ENCODE measurements at regions not wholly inside any gene's neighbourhood (a gene's known extent, or its start where the extent isn't known, plus 50 kb on each side); places are given as distances from the start of the nearest gene placed in this dataset.

DNA sequence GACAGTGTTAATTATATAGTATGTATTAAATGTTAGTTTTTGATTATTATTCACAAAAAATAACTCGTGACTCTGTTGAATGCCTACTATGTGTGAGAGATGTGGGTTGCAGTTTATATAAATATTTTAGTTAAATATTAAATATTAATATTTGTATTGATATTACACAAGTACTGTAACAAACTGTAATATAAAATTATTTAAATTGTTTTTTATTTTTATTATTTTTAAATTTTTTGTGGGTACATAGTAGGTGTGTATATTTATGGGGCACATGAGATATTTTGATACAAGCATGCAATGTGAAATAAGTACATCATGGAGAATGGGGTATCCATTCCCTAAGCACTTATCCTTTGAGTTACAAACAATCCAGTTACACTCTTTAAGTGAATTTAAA, 196.1 kb upstream of the ZNF717 start:
- no peak overlapping the region for H3K27ac ChIP-seq
- H3K4me3 ChIP-seq = no peak overlapping the region
- H3K36me3 ChIP-seq = no peaks in the 10 kb centered on the region
- no peak for TF ChIP-seq POLR2AphosphoS5 (IDR thresholded peaks at IDR 0.05)
- TF ChIP-seq POLR2A (IDR thresholded peaks at IDR 0.05) = no peak
- TF ChIP-seq CTCF (IDR thresholded peaks at IDR 0.05) = no peak
- intact Hi-C loops (cut with DNase I; ENCODE audit: low total_unique reads) = no loop called here
- H3K27me3 ChIP-seq = no peaks in the 10 kb centered on the region
- no peaks in the 10 kb centered on the region for H3K9me3 ChIP-seq
- DNase-seq (ENCODE audit: low spot score in 2 of 2) = no peak
- H3K4me1 ChIP-seq = no peaks in the 10 kb centered on the region

- intact Hi-C loops (cut with DNase I; ENCODE audit: low total_unique reads) = no loop called here
- H3K9me3 ChIP-seq = no peaks in the 10 kb centered on the region
- no peak for DNase-seq (ENCODE audit: low spot score in 2 of 2)
- TF ChIP-seq CTCF (IDR thresholded peaks at IDR 0.05) (no peak), POLR2AphosphoS5 (IDR thresholded peaks at IDR 0.05) (no peak), POLR2A (IDR thresholded peaks at IDR 0.05) (no peak)
- no peaks in the 10 kb centered on the region for H3K36me3 ChIP-seq
- no peak overlapping the region for H3K4me3 ChIP-seq
- no peaks in the 10 kb centered on the region for H3K4me1 ChIP-seq
- H3K27me3 ChIP-seq = no peaks in the 10 kb centered on the region
- H3K27ac ChIP-seq = no peak overlapping the region
Measured at GRCh38 chr3:75982151-75982550, 196.8 kb upstream of the ZNF717 start.

GRCh38 chr3:75983111-75983510, 197.8 kb upstream of the ZNF717 start:
- TF ChIP-seq CTCF (IDR thresholded peaks at IDR 0.05) (no peak), POLR2A (IDR thresholded peaks at IDR 0.05) (no peak), POLR2AphosphoS5 (IDR thresholded peaks at IDR 0.05) (no peak)
- DNase-seq (ENCODE audit: low spot score in 2 of 2) = no peak
- no peaks in the 10 kb centered on the region for H3K9me3 ChIP-seq
- H3K36me3 ChIP-seq = no peaks in the 10 kb centered on the region
- no peaks in the 10 kb centered on the region for H3K4me1 ChIP-seq
- no peak overlapping the region for H3K27ac ChIP-seq
- intact Hi-C loops (cut with DNase I; ENCODE audit: low total_unique reads) = no loop called here
- no peaks in the 10 kb centered on the region for H3K27me3 ChIP-seq
- no peak overlapping the region for H3K4me3 ChIP-seq

DNA sequence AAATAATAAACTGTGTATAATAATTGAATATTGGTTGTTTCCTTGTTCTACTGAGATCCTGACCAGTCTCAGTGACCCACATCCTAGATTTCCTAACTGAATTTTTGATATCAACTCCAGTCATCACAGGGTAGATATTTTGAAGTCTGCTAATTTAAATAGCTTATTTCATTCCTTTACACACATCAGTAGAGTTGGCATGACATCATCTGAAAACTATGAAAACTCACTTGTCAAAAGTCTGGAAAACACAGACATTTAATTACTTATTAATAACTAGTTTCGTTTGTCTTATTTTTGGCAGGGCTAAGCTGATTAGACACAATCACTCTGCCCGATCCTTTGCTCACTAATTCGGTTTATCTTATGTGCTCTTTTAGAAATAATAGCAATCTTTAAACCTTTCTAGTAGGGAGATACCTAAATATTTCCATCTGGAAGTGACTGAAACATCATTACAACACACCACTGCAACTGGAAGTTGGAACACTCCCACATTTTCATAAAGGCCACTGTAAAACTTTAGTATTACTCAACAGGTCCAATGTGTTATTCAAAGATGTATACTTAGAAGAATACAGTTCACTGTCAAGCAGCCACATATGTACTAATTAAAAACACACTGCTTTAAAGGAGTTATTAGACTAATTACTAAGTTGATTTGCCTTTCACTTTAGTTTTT, 198.4 kb upstream of the ZNF717 start:
- Histone ChIP-seq H3K27me3 (no peaks in the 10 kb centered on the region), H3K4me3 (no peak overlapping the region), H3K36me3 (no peaks in the 10 kb centered on the region), H3K9me3 (no peaks in the 10 kb centered on the region), H3K4me1 (no peaks in the 10 kb centered on the region), H3K27ac (no peak overlapping the region)
- no peak for DNase-seq (ENCODE audit: low spot score in 2 of 2)
- intact Hi-C loops (cut with DNase I; ENCODE audit: low total_unique reads) = no loop called here
- TF ChIP-seq POLR2AphosphoS5 (IDR thresholded peaks at IDR 0.05) = no peak
- TF ChIP-seq CTCF (IDR thresholded peaks at IDR 0.05) = no peak
- no peak for TF ChIP-seq POLR2A (IDR thresholded peaks at IDR 0.05)

DNA sequence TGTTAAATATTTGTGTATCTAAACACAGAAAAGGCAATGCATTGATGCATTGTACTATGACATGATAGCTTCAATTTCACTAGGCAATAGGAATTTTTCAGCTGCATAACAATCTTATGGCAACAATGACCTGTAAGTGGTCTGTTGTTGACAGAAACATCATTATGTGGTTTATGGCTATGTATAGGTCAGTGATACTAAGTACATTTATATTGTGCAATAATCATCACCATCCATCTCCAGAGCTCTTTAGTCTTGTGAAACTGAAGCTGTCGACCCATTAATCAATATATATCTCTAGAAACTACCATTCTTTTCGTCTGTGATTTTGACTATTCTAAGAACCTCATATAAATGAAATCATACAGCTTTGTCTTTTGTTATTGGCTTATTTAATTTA, 200.1 kb upstream of the ZNF717 start:
- Histone ChIP-seq H3K27me3 (no peaks in the 10 kb centered on the region), H3K27ac (no peak overlapping the region), H3K4me3 (no peak overlapping the region), H3K36me3 (no peaks in the 10 kb centered on the region), H3K9me3 (no peaks in the 10 kb centered on the region), H3K4me1 (no peaks in the 10 kb centered on the region)
- no peak for DNase-seq (ENCODE audit: low spot score in 2 of 2)
- TF ChIP-seq POLR2A (IDR thresholded peaks at IDR 0.05) (no peak), CTCF (IDR thresholded peaks at IDR 0.05) (no peak), POLR2AphosphoS5 (IDR thresholded peaks at IDR 0.05) (no peak)
- intact Hi-C loops (cut with DNase I; ENCODE audit: low total_unique reads) = no loop called here

All from breast epithelium (tissue), 4 donors.